SK-N-MC (cell line): ENCODE measurements at regions not wholly inside any gene's neighbourhood (a gene's known extent, or its start where the extent isn't known, plus 50 kb on each side); places are given as distances from the start of the nearest gene placed in this dataset.

Experiments used
- EZH2 ChIP-seq: fragments of 200-600 bp; sonication (generic); IDR thresholded peaks from one replicate; pipeline ENCODE4 v1.6.1; 2017; ENCODE audit warnings: antibody characterized with exemption
- FOXP2 ChIP-seq: optimal IDR thresholded peaks from 2 replicates; pipeline ENCODE3; 2011; ENCODE audit warnings: mild to moderate bottlenecking, moderate library complexity; ENCODE audit not compliant: insufficient read depth; ENCODE audit errors: extremely low read length, control extremely low read depth
- POLR2AphosphoS5 ChIP-seq: IDR thresholded peaks from 2 replicates; pipeline ENCODE4 v1.6.1; 2012; ENCODE audit warnings: mild to moderate bottlenecking, low read depth, low read length, borderline replicate concordance

DNA sequence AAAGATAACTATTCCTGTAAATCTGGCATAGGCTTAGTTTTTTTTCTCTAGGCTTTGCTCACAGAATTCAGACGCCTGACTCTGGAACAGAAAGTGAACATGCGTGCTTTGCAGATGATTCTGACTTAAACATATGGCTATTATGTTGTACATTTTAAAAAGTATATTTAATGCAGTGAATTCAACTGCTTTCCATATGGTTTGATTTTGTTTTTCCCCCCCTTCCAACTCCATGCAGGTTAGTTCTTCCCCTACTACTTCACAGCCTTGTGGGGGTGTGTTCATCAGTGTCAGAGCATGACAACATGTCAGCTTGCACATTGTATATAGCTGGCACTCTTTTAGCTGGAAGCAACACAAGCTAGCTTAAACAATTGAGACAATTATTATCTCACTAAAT lies 226.8 kb downstream of the TMEM167A start:
- TF ChIP-seq POLR2AphosphoS5 (no peak), EZH2 (no peak), FOXP2 (no peak)
